Astrocyte (in vitro differentiated cells and primary cell): ENCODE measurements at regions not wholly inside any gene's neighbourhood (a gene's known extent, or its start where the extent isn't known, plus 50 kb on each side); places are given as distances from the start of the nearest gene placed in this dataset.

ENCODE experiments used
- DNase-seq: peaks from one replicate; pipeline ENCODE4 v3.0.0-alpha.2; 2010; ENCODE audit warnings: low read depth
- FAIRE-seq: peaks from 2 replicates; lab custom pipeline; 2011; peaks lifted over from hg19 to GRCh38; lab: Jason Lieb, UNC
- H2AFZ ChIP-seq: 2 replicates; pipeline ENCODE4 v1.6.0; 2012; ENCODE audit warnings: low read depth, low read length, inconsistent platforms
- H3K27ac ChIP-seq: 2 replicates; pipeline ENCODE4 v1.5.1; 2011; ENCODE audit warnings: low read depth, low read length, inconsistent platforms
- H3K27me3 ChIP-seq: 2 replicates; pipeline ENCODE4 v1.6.0; 2011; ENCODE audit warnings: low read length, inconsistent platforms; ENCODE audit not compliant: insufficient read depth
- H3K36me3 ChIP-seq: 2 replicates; pipeline ENCODE4 v1.5.1; 2011; ENCODE audit warnings: low read length, inconsistent platforms; ENCODE audit not compliant: insufficient read depth
- H3K4me1 ChIP-seq: 2 replicates; pipeline ENCODE4 v1.5.1; 2011; ENCODE audit warnings: low read length, inconsistent platforms; ENCODE audit not compliant: insufficient read depth
- H3K4me2 ChIP-seq: 2 replicates; pipeline ENCODE4 v1.6.0; 2012; ENCODE audit warnings: low read length, inconsistent platforms
- H3K4me3 ChIP-seq: 2 replicates; pipeline ENCODE4 v1.5.1; 2011; ENCODE audit warnings: low read depth, mild to moderate bottlenecking, low read length, inconsistent platforms; ENCODE audit not compliant: insufficient read depth
- H3K79me2 ChIP-seq: 2 replicates; pipeline ENCODE4 v1.6.0; 2012; ENCODE audit warnings: mild to moderate bottlenecking, low read length, inconsistent platforms; ENCODE audit not compliant: insufficient read depth
- H3K9ac ChIP-seq: 2 replicates; pipeline ENCODE4 v1.6.0; 2012; ENCODE audit warnings: mild to moderate bottlenecking, low read length, inconsistent platforms
- H3K9me3 ChIP-seq: 2 replicates; pipeline ENCODE4 v1.5.1; 2012; ENCODE audit warnings: low read depth, mild to moderate bottlenecking, low read length, inconsistent platforms; ENCODE audit not compliant: insufficient read depth
- H4K20me1 ChIP-seq: 2 replicates; pipeline ENCODE4 v1.6.0; 2012; ENCODE audit warnings: low read length, inconsistent platforms; ENCODE audit not compliant: insufficient read depth
- H3K27ac Mint-ChIP-seq: one replicate; pipeline ENCODE4 v1.8.0; 2021; ENCODE audit warnings: mild to moderate bottlenecking, mixed read lengths; ENCODE audit not compliant: unreplicated experiment
- H3K27me3 Mint-ChIP-seq: one replicate; pipeline ENCODE4 v1.8.0; 2021; ENCODE audit warnings: low read depth, mixed read lengths; ENCODE audit not compliant: unreplicated experiment
- H3K36me3 Mint-ChIP-seq: one replicate; pipeline ENCODE4 v1.8.0; 2021; ENCODE audit warnings: low read depth, mixed read lengths; ENCODE audit not compliant: unreplicated experiment
- H3K4me1 Mint-ChIP-seq: one replicate; pipeline ENCODE4 v1.8.0; 2021; ENCODE audit warnings: low read depth, mixed read lengths; ENCODE audit not compliant: unreplicated experiment
- H3K4me3 Mint-ChIP-seq: one replicate; pipeline ENCODE4 v1.8.0; 2021; ENCODE audit warnings: mild to moderate bottlenecking, moderate library complexity, mixed read lengths; ENCODE audit not compliant: unreplicated experiment
- H3K9me3 Mint-ChIP-seq: one replicate; pipeline ENCODE4 v1.8.0; 2021; ENCODE audit warnings: mild to moderate bottlenecking, mixed read lengths; ENCODE audit not compliant: unreplicated experiment
- EZH2 ChIP-seq: IDR thresholded peaks from 2 replicates; pipeline ENCODE4 v1.6.1; 2012; ENCODE audit warnings: mild to moderate bottlenecking, low read length, inconsistent platforms; ENCODE audit not compliant: insufficient read depth
- TF ChIP-seq, protein P1 (sequence below): IDR thresholded peaks from 2 replicates; pipeline ENCODE4 v1.5.1; 2011; ENCODE audit warnings: low read depth, mild to moderate bottlenecking, inconsistent platforms, low read length, moderate library complexity; ENCODE audit not compliant: insufficient read depth

GRCh38 chr10:131437556-131438475, 126.3 kb upstream of the TCERG1L start:
- H3K9me3 ChIP-seq = no peaks in the 10 kb centered on the region
- no peaks in the 10 kb centered on the region for H3K36me3 Mint-ChIP-seq

DNA sequence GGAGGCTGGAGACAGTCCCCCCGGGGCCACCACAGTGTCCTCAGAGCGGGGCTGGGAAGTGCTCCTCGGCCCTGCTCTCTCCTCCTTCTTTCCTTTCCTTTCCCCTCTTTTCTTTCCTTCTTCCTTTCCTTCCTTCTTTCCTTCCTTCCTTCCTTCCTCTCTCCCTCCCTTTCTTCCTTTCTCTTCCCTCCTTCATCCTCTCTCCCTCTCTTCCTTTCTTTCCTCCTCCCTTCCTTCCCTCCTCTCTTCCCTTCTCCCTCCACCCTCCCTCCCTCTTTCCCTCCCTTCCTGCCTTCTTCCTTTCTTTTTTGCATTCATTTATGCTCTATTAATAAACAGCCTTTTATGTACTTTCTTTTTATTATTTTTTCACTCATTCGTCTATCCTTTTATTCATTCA, 127.1 kb upstream of the TCERG1L start:
- TF ChIP-seq EZH2 = no peak
- TF ChIP-seq, protein P1, sequence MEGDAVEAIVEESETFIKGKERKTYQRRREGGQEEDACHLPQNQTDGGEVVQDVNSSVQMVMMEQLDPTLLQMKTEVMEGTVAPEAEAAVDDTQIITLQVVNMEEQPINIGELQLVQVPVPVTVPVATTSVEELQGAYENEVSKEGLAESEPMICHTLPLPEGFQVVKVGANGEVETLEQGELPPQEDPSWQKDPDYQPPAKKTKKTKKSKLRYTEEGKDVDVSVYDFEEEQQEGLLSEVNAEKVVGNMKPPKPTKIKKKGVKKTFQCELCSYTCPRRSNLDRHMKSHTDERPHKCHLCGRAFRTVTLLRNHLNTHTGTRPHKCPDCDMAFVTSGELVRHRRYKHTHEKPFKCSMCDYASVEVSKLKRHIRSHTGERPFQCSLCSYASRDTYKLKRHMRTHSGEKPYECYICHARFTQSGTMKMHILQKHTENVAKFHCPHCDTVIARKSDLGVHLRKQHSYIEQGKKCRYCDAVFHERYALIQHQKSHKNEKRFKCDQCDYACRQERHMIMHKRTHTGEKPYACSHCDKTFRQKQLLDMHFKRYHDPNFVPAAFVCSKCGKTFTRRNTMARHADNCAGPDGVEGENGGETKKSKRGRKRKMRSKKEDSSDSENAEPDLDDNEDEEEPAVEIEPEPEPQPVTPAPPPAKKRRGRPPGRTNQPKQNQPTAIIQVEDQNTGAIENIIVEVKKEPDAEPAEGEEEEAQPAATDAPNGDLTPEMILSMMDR = no peak
- Histone ChIP-seq H2AFZ (no peak overlapping the region), H3K9me3 (no peaks in the 10 kb centered on the region), H3K36me3 (no peaks in the 10 kb centered on the region), H3K79me2 (no peaks in the 10 kb centered on the region), H3K27ac (no peak overlapping the region), H3K9ac (no peak overlapping the region), H3K27me3 (no peaks in the 10 kb centered on the region), H3K4me2 (no peak overlapping the region), H3K4me1 (no peaks in the 10 kb centered on the region), H3K4me3 (no peak overlapping the region), H4K20me1 (no peaks in the 10 kb centered on the region)
- Mint-ChIP-seq H3K9me3 (peaks cover 7% of the 10 kb centered on the region), H3K4me3 (no peak overlapping the region), H3K27me3 (peaks cover 21% of the 10 kb centered on the region), H3K4me1 (no peaks in the 10 kb centered on the region), H3K36me3 (no peaks in the 10 kb centered on the region), H3K27ac (no peak overlapping the region)
- FAIRE-seq (no peak), DNase-seq (no peak)

More at GRCh38 chr10:131437556-131438475, 126.3 kb upstream of the TCERG1L start:
- H3K9ac ChIP-seq = no peak overlapping the region
- H2AFZ ChIP-seq = no peak overlapping the region
- TF ChIP-seq EZH2 = no peak
- TF ChIP-seq, protein P1 = no peak
- Mint-ChIP-seq H3K4me1 (no peaks in the 10 kb centered on the region), H3K27me3 (peaks cover 21% of the 10 kb centered on the region), H3K9me3 (peaks cover 7% of the 10 kb centered on the region), H3K27ac (no peak overlapping the region), H3K4me3 (no peak overlapping the region)
- no peaks in the 10 kb centered on the region for H3K4me1 ChIP-seq
- H3K36me3 ChIP-seq = no peaks in the 10 kb centered on the region
- DNase-seq = no peak
- H3K27me3 ChIP-seq = no peaks in the 10 kb centered on the region
- H3K4me2 ChIP-seq = no peak overlapping the region
- FAIRE-seq = no peak
- no peaks in the 10 kb centered on the region for H3K79me2 ChIP-seq
- H3K27ac ChIP-seq = no peak overlapping the region
- no peaks in the 10 kb centered on the region for H4K20me1 ChIP-seq
- H3K4me3 ChIP-seq = no peak overlapping the region

DNA sequence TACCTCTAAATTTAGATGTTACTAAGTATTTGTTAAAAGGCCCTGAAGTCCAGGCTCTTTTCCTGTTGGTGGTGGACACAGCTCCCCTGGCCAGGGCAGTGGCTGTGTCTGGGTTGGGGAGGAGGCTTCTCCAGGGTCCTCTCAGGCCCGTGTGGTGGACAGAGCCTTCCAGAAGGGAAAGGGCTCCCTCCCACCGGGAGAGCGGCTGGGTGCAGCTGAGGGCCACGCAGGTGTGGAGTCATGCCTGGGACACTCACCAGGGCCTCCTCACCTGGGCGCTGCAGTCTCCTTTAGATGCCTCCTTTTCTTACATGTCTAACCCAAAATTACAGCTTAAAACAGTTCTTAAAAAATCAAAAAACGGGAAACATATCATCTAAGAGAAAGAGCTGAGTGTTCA, 128.2 kb upstream of the TCERG1L start:
- peaks cover 22% of the 10 kb centered on the region for H3K27me3 Mint-ChIP-seq
- H2AFZ ChIP-seq = no peak overlapping the region

More for the DNA sequence above, 128.2 kb upstream of the TCERG1L start:
- Mint-ChIP-seq H3K27ac (no peak overlapping the region), H3K4me3 (no peak overlapping the region), H3K9me3 (peaks cover 10% of the 10 kb centered on the region), H3K4me1 (no peaks in the 10 kb centered on the region), H3K36me3 (no peaks in the 10 kb centered on the region)
- H3K9me3 ChIP-seq = peaks cover 1% of the 10 kb centered on the region
- H3K4me1 ChIP-seq = no peaks in the 10 kb centered on the region
- H3K9ac ChIP-seq = no peak overlapping the region
- no peak overlapping the region for H3K4me3 ChIP-seq
- H3K4me2 ChIP-seq = no peak overlapping the region
- no peaks in the 10 kb centered on the region for H3K27me3 ChIP-seq
- TF ChIP-seq, protein P1 = no peak
- no peak for TF ChIP-seq EZH2
- H3K79me2 ChIP-seq = no peaks in the 10 kb centered on the region
- no peaks in the 10 kb centered on the region for H4K20me1 ChIP-seq
- H3K36me3 ChIP-seq = no peaks in the 10 kb centered on the region
- no peak for DNase-seq
- FAIRE-seq = no peak
- no peak overlapping the region for H3K27ac ChIP-seq
